Neural cell (in vitro differentiated cells): ENCODE measurements at regions not wholly inside any gene's neighbourhood (a gene's known extent, or its start where the extent isn't known, plus 50 kb on each side); places are given as distances from the start of the nearest gene placed in this dataset.

Source experiments
- H2AFZ ChIP-seq: fragments of 200-600, 300-800 bp; sonication (generic), shearing (Covaris generic); 2 replicates; pipeline ENCODE4 v1.6.0; 2014; ENCODE audit warnings: low read depth, mild to moderate bottlenecking, antibody characterized with exemption, low read length, moderate library complexity
- H3F3A ChIP-seq: fragments of 200-600 bp; shearing (Covaris generic); 2 replicates; pipeline ENCODE4 v1.6.1; 2016; ENCODE audit warnings: mild to moderate bottlenecking, moderate library complexity, mixed read lengths, antibody characterized with exemption, low read length; ENCODE audit not compliant: insufficient read depth, poor library complexity, severe bottlenecking
- H3K27ac ChIP-seq: fragments of 200-600, 300-800 bp; sonication (generic), shearing (Covaris generic); 2 replicates; pipeline ENCODE4 v1.5.1; 2014; ENCODE audit warnings: mild to moderate bottlenecking, low read length, moderate library complexity
- H3K27me3 ChIP-seq: fragments of 300-800, 200-600 bp; sonication (generic), shearing (Covaris generic); 2 replicates; pipeline ENCODE4 v1.6.0; 2014; ENCODE audit warnings: mild to moderate bottlenecking, low read depth, low read length, moderate library complexity; ENCODE audit not compliant: insufficient read depth
- H3K36me3 ChIP-seq: fragments of 300-800, 200-600 bp; sonication (generic), shearing (Covaris generic); 2 replicates; pipeline ENCODE4 v1.5.1; 2014; ENCODE audit warnings: mild to moderate bottlenecking, antibody characterized with exemption, low read length, moderate library complexity; ENCODE audit not compliant: insufficient read depth
- H3K4me2 ChIP-seq: fragments of 300-800, 200-600 bp; sonication (generic), shearing (Covaris generic); 2 replicates; pipeline ENCODE4 v1.6.0; 2014; ENCODE audit warnings: mild to moderate bottlenecking, low read length
- H3K4me3 ChIP-seq: fragments of 300-800, 200-600 bp; sonication (generic), shearing (Covaris generic); 2 replicates; pipeline ENCODE4 v1.5.1; 2014; ENCODE audit warnings: mild to moderate bottlenecking, low read length, moderate library complexity
- H3K79me2 ChIP-seq: fragments of 200-600 bp; shearing (Covaris generic); replicated peaks from 2 replicates; pipeline ENCODE4 v1.6.0; 2014; ENCODE audit warnings: mild to moderate bottlenecking, low read length, moderate library complexity; ENCODE audit not compliant: insufficient read depth
- H3K9ac ChIP-seq: fragments of 300-800, 200-600 bp; sonication (generic), shearing (Covaris generic); 2 replicates; pipeline ENCODE4 v1.6.1; 2016; ENCODE audit warnings: mild to moderate bottlenecking, low read length, mixed read lengths
- H3K9me2 ChIP-seq: fragments of 200-600 bp; shearing (Covaris generic); 2 replicates; pipeline ENCODE4 v1.6.1; 2016; ENCODE audit warnings: mild to moderate bottlenecking, low read length, mixed read lengths; ENCODE audit not compliant: insufficient read depth
- H3K9me3 ChIP-seq: fragments of 200-600, 300-800 bp; sonication (generic), shearing (Covaris generic); 2 replicates; pipeline ENCODE4 v1.6.1; 2016; ENCODE audit warnings: mild to moderate bottlenecking, mixed run types, low read length, moderate library complexity, mixed read lengths
- H4K20me1 ChIP-seq: fragments of 200-600 bp; shearing (Covaris generic); 2 replicates; pipeline ENCODE4 v1.6.1; 2016; ENCODE audit warnings: mild to moderate bottlenecking, mixed run types; ENCODE audit not compliant: insufficient read depth
- CTCF ChIP-seq: fragments of 450-650 bp; IDR thresholded peaks from 2 replicates; pipeline ENCODE4 v1.5.1; 2014; ENCODE audit warnings: antibody characterized with exemption, mild to moderate bottlenecking, moderate library complexity; ENCODE audit not compliant: poor library complexity, severe bottlenecking
- EP300 ChIP-seq: fragments of 450-650 bp; conservative IDR thresholded peaks from 2 replicates; pipeline ENCODE4 v1.6.1; 2014; ENCODE audit warnings: antibody characterized with exemption, mild to moderate bottlenecking, moderate library complexity; ENCODE audit not compliant: poor library complexity, severe bottlenecking
- EZH2 ChIP-seq: fragments of 200-600, 300-800 bp; shearing (Covaris generic), sonication (generic); IDR thresholded peaks from 2 replicates; pipeline ENCODE4 v1.6.1; 2014; ENCODE audit warnings: antibody characterized with exemption, low read length, borderline replicate concordance, mild to moderate bottlenecking; ENCODE audit not compliant: insufficient read depth, poor library complexity, severe bottlenecking
- MXI1 ChIP-seq: fragments of 450-650 bp; conservative IDR thresholded peaks from 2 replicates; pipeline ENCODE4 v1.6.1; 2014; ENCODE audit warnings: antibody characterized with exemption, mild to moderate bottlenecking; ENCODE audit not compliant: poor library complexity, severe bottlenecking
- POLR2AphosphoS5 ChIP-seq: IDR thresholded peaks from 2 replicates; pipeline ENCODE4 v1.6.1; 2012
- RAD21 ChIP-seq: fragments of 450-650 bp; conservative IDR thresholded peaks from 2 replicates; pipeline ENCODE4 v1.6.1; 2014; ENCODE audit warnings: antibody characterized with exemption, mild to moderate bottlenecking, moderate library complexity
- REST ChIP-seq: IDR thresholded peaks from 2 replicates; pipeline ENCODE4 v1.6.1; 2012; ENCODE audit warnings: borderline replicate concordance
- SMC3 ChIP-seq: fragments of 450-650 bp; conservative IDR thresholded peaks from 2 replicates; pipeline ENCODE4 v1.6.1; 2014; ENCODE audit warnings: antibody characterized with exemption, mild to moderate bottlenecking, moderate library complexity; ENCODE audit not compliant: poor library complexity
- TAF1 ChIP-seq: IDR thresholded peaks from 2 replicates; pipeline ENCODE4 v1.6.1; 2012; ENCODE audit warnings: low read depth

DNA sequence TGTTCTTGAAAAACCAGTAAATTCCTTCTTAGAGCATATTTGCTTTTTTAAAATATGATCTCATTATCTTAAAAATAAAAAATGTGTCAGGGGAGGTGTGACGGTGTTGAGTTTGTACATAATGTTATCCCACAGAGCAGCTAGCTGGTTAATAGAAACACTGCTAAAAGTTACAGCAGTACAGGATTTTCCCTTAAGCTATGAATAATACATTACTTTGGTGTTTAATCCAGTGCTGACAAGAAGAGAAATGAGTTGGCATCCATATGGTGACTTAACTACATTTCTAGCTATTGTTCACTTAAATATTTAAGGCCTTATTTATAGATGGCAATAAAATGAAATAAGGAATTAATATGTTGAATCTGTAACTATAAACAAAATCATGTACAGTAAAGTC is 883.1 kb downstream of the CDH18 start:
- Histone ChIP-seq H3F3A (no peaks in the 10 kb centered on the region), H3K9me3 (no peaks in the 10 kb centered on the region), H3K9me2 (no peaks in the 10 kb centered on the region), H3K9ac (no peak overlapping the region), H4K20me1 (no peaks in the 10 kb centered on the region), H3K27me3 (no peaks in the 10 kb centered on the region), H3K79me2 (no peaks in the 10 kb centered on the region), H3K27ac (no peak overlapping the region), H3K4me2 (no peak overlapping the region), H3K4me3 (no peak overlapping the region), H3K36me3 (no peaks in the 10 kb centered on the region), H2AFZ (no peak overlapping the region)
- no peak for TF ChIP-seq EP300
- TF ChIP-seq MXI1: no peak
- TF ChIP-seq EZH2: no peak
- no peak for TF ChIP-seq TAF1
- TF ChIP-seq RAD21: no peak
- TF ChIP-seq REST: no peak
- no peak for TF ChIP-seq SMC3
- TF ChIP-seq POLR2AphosphoS5: no peak
- TF ChIP-seq CTCF: no peak

GRCh38 chr5:19122923-19123322 is 865.1 kb downstream of the CDH18 start:
- H4K20me1 ChIP-seq: no peaks in the 10 kb centered on the region
- no peak overlapping the region for H3K4me3 ChIP-seq
- no peaks in the 10 kb centered on the region for H3F3A ChIP-seq
- H3K4me2 ChIP-seq: no peak overlapping the region
- TF ChIP-seq CTCF: no peak
- TF ChIP-seq REST: no peak
- no peak for TF ChIP-seq POLR2AphosphoS5
- TF ChIP-seq EZH2: no peak
- TF ChIP-seq MXI1: no peak
- TF ChIP-seq RAD21: no peak
- no peak for TF ChIP-seq EP300
- TF ChIP-seq SMC3: no peak
- TF ChIP-seq TAF1: no peak
- H3K9ac ChIP-seq: no peak overlapping the region
- H3K9me2 ChIP-seq: no peaks in the 10 kb centered on the region
- H3K27ac ChIP-seq: no peak overlapping the region
- no peak overlapping the region for H2AFZ ChIP-seq
- no peaks in the 10 kb centered on the region for H3K27me3 ChIP-seq
- no peaks in the 10 kb centered on the region for H3K79me2 ChIP-seq
- no peaks in the 10 kb centered on the region for H3K36me3 ChIP-seq
- H3K9me3 ChIP-seq: no peaks in the 10 kb centered on the region
